K562 (cell line): ENCODE measurements at regions not wholly inside any gene's neighbourhood (a gene's known extent, or its start where the extent isn't known, plus 50 kb on each side); places are given as distances from the start of the nearest gene placed in this dataset.

Experiments
- ASH1L ChIP-seq: fragments of 450-650 bp; IDR thresholded peaks from 2 replicates; pipeline ENCODE4 v1.6.1; 2018; ENCODE audit warnings: borderline replicate concordance, mild to moderate bottlenecking, low read depth; ENCODE audit not compliant: partially characterized antibody
- JUND ChIP-seq, 2 experiments: IDR thresholded peaks; 2 replicates in 1 of 2; 3 replicates in 1 of 2; pipeline ENCODE4 v1.6.1; 2011; ENCODE audit warnings: borderline replicate concordance in 2 of 2, low read depth in 2 of 2, low read length in 2 of 2, improper control_type of control experiment in 1 of 2, missing biosample characterization in 1 of 2, missing genetic modification characterization in 1 of 2, missing genetic modification reagents in 1 of 2
- MAFG ChIP-seq: fragments of 450-650 bp; conservative IDR thresholded peaks from 2 replicates; pipeline ENCODE4 v1.6.1; 2016; ENCODE audit warnings: missing genetic modification characterization, missing compliant biosample characterization
- MBD1 ChIP-seq: fragments of 250-450 bp; sonication (Bioruptor Pico); IDR thresholded peaks from 2 replicates; pipeline ENCODE4 v1.8.0; 2022; ENCODE audit warnings: inconsistent platforms
- SREBF1 ChIP-seq: fragments of 150-350 bp; IDR thresholded peaks from 2 replicates; pipeline ENCODE4 v1.6.1; 2014; ENCODE audit warnings: antibody characterized with exemption, low read depth, low read length, borderline replicate concordance
- SREBF2 ChIP-seq: sonication (generic); formaldehyde crosslinking; IDR thresholded peaks from 2 replicates; pipeline ENCODE4 v1.4.0; 2020; ENCODE audit warnings: mild to moderate bottlenecking, missing genetic modification reagents
- TCF3 ChIP-seq: sonication (generic); formaldehyde crosslinking; IDR thresholded peaks from 2 replicates; pipeline ENCODE4 v1.4.0; 2020; ENCODE audit warnings: mild to moderate bottlenecking, missing genetic modification reagents
- TFE3 ChIP-seq: fragments of 450-650 bp; formaldehyde crosslinking; IDR thresholded peaks from 2 replicates; pipeline ENCODE4 v1.4.0; 2020; ENCODE audit warnings: mild to moderate bottlenecking, mixed read lengths
- ZBTB33 ChIP-seq: sonication (generic); formaldehyde crosslinking; IDR thresholded peaks from 2 replicates; pipeline ENCODE4 v1.8.1; 2023; ENCODE audit warnings: mild to moderate bottlenecking, missing genetic modification reagents
- ZFP30 ChIP-seq: fragments of 250-450 bp; sonication (Bioruptor Pico); IDR thresholded peaks from 2 replicates; pipeline ENCODE4 v1.8.0; 2022; ENCODE audit warnings: moderate library complexity, mild to moderate bottlenecking, inconsistent platforms, borderline replicate concordance
- ZNF644 ChIP-seq: fragments of 200-800 bp; sonication (Bioruptor generic); IDR thresholded peaks from 2 replicates; pipeline ENCODE4 v1.6.1; 2016; ENCODE audit warnings: low read depth, missing genetic modification characterization, missing compliant biosample characterization
- ZNF785 ChIP-seq: fragments of 250-450 bp; sonication (Bioruptor Pico); IDR thresholded peaks from 2 replicates; pipeline ENCODE4 v1.4.0; 2020; ENCODE audit warnings: mild to moderate bottlenecking
- TF ChIP-seq, protein P1 (sequence below), 2 experiments: IDR thresholded peaks in 1 of 2; conservative IDR thresholded peaks in 1 of 2; 2 replicates each; pipeline ENCODE4 v1.6.1; 2016; ENCODE audit warnings: low read depth in 2 of 2, mild to moderate bottlenecking in 1 of 2, missing compliant biosample characterization in 1 of 2, missing genetic modification characterization in 1 of 2, moderate library complexity in 1 of 2

GRCh38 chr2:74077636-74078035, 70.1 kb downstream of the BOLA3 start (continued):
- TF ChIP-seq ZNF644: no peak
- TF ChIP-seq MBD1 (CRISPR knock-in tag): no peak
- TF ChIP-seq TFE3 (CRISPR knock-in tag): no peak
- no peak for TF ChIP-seq SREBF2 (CRISPR knock-in tag)
- TF ChIP-seq ZBTB33 (CRISPR knock-in tag): no peak
- TF ChIP-seq TCF3: peak; percentile 66
- TF ChIP-seq ZNF785: no peak
- peak; percentile 62 for TF ChIP-seq JUND (IDR thresholded peaks at IDR 0.05; ENCODE audit: borderline replicate concordance, low read depth, low read length)
- peak; percentile 81; the same call in 2 of the 3 replicates for TF ChIP-seq JUND (tag; IDR thresholded peaks at IDR 0.05; ENCODE audit: borderline replicate concordance, low read depth, low read length)
- no peak for TF ChIP-seq SREBF1
- TF ChIP-seq MAFG (tag): no peak
- TF ChIP-seq ZFP30 (CRISPR knock-in tag): no peak
- TF ChIP-seq, protein P1, sequence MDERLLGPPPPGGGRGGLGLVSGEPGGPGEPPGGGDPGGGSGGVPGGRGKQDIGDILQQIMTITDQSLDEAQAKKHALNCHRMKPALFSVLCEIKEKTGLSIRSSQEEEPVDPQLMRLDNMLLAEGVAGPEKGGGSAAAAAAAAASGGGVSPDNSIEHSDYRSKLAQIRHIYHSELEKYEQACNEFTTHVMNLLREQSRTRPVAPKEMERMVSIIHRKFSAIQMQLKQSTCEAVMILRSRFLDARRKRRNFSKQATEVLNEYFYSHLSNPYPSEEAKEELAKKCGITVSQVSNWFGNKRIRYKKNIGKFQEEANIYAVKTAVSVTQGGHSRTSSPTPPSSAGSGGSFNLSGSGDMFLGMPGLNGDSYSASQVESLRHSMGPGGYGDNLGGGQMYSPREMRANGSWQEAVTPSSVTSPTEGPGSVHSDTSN (CRISPR knock-in tag; IDR thresholded peaks at IDR 0.05; ENCODE audit: low read depth): no peak
- TF ChIP-seq, protein P1 (tag; conservative IDR thresholded peaks at IDR 0.05; ENCODE audit: low read depth): no peak
- no peak for TF ChIP-seq ASH1L
